Naive thymus-derived CD4-positive, alpha-beta T cell (primary cell): ENCODE measurements at regions not wholly inside any gene's neighbourhood (a gene's known extent, or its start where the extent isn't known, plus 50 kb on each side); places are given as distances from the start of the nearest gene placed in this dataset.

Source experiments
- ATAC-seq: fragments of 150-1000 bp; cut with Tn5 transposase; 2 replicates; pipeline ENCODE4 v1.10.0; 2021; ENCODE audit warnings: mild to moderate bottlenecking, moderate library complexity
- CTCF ChIA-PET: fragments of 350-600 bp; sonication (Branson Sonifier 250); formaldehyde crosslinking; loops from one replicate; lab custom pipeline; 2021; ENCODE audit warnings: antibody characterized with exemption; lab: Charles Lee
- POLR2A ChIA-PET: fragments of 350-600 bp; sonication (Branson Sonifier 250); formaldehyde crosslinking; loops from one replicate; lab custom pipeline; 2021; ENCODE audit warnings: antibody characterized with exemption, inconsistent platforms; lab: Charles Lee
- DNase-seq, 9 donors: peaks; one replicate each; pipeline versions ENCODE4 v3.0.0 to v3.0.0-alpha.2; 2020 to 2022; ENCODE audit warnings: mixed read lengths in 1 of 9
- H3K27ac ChIP-seq: one replicate; pipeline ENCODE4 v1.7.0; 2013; ENCODE audit warnings: mild to moderate bottlenecking, low read depth, low read length, moderate library complexity
- H3K27me3 ChIP-seq, 2 donors: one replicate each; pipeline ENCODE4 v1.7.0; 2013; ENCODE audit warnings: low read length in 2 of 2, mild to moderate bottlenecking in 2 of 2, moderate library complexity in 2 of 2; ENCODE audit not compliant: control insufficient read depth in 2 of 2, insufficient read depth in 2 of 2
- H3K36me3 ChIP-seq, 3 experiments: 1 replicate in 2 of 3; 2 replicates in 1 of 3; pipeline ENCODE4 v1.7.0; 2013; ENCODE audit warnings: low read length in 3 of 3, mild to moderate bottlenecking in 3 of 3, moderate library complexity in 1 of 3; ENCODE audit not compliant: insufficient read depth in 3 of 3, control insufficient read depth in 2 of 3
- H3K4me1 ChIP-seq, 2 donors: one replicate each; pipeline ENCODE4 v1.7.0; 2013; ENCODE audit warnings: low read length in 2 of 2, mild to moderate bottlenecking in 2 of 2, moderate library complexity in 1 of 2; ENCODE audit not compliant: control insufficient read depth in 2 of 2, insufficient read depth in 2 of 2
- H3K4me3 ChIP-seq: 2 replicates; pipeline ENCODE4 v1.7.0; 2013; ENCODE audit warnings: mild to moderate bottlenecking, low read length
- H3K9me3 ChIP-seq, 3 experiments: 1 replicate in 2 of 3; 2 replicates in 1 of 3; pipeline ENCODE4 v1.7.0; 2013; ENCODE audit warnings: low read length in 3 of 3; ENCODE audit not compliant: control insufficient read depth in 2 of 3
- H3K27ac Mint-ChIP-seq, 9 donors: one replicate each; pipeline ENCODE4 v1.8.0; 2020 to 2022; ENCODE audit warnings: mixed read lengths in 9 of 9, mild to moderate bottlenecking in 8 of 9, moderate library complexity in 5 of 9, inconsistent platforms in 2 of 9
- H3K27me3 Mint-ChIP-seq, 5 donors: one replicate each; pipeline ENCODE4 v1.8.0; 2021 to 2022; ENCODE audit warnings: mixed read lengths in 5 of 5, mild to moderate bottlenecking in 1 of 5
- H3K36me3 Mint-ChIP-seq, 5 donors: one replicate each; pipeline ENCODE4 v1.8.0; 2020 to 2022; ENCODE audit warnings: mixed read lengths in 5 of 5, mild to moderate bottlenecking in 3 of 5, inconsistent platforms in 1 of 5
- H3K4me1 Mint-ChIP-seq, 7 donors: one replicate each; pipeline ENCODE4 v1.8.0; 2020 to 2022; ENCODE audit warnings: mixed read lengths in 7 of 7, mild to moderate bottlenecking in 3 of 7, inconsistent platforms in 1 of 7
- H3K4me3 Mint-ChIP-seq, 10 donors: one replicate each; pipeline ENCODE4 v1.8.0; 2020 to 2022; ENCODE audit warnings: mild to moderate bottlenecking in 10 of 10, mixed read lengths in 10 of 10, moderate library complexity in 6 of 10, inconsistent platforms in 2 of 10
- H3K9me3 Mint-ChIP-seq, 11 donors: one replicate each; pipeline ENCODE4 v1.8.0; 2020 to 2022; ENCODE audit warnings: mixed read lengths in 11 of 11, mild to moderate bottlenecking in 4 of 11, inconsistent platforms in 1 of 11, moderate library complexity in 1 of 11
- intact Hi-C, 2 donors: fragments of 100-400 bp; cut with micrococcal nuclease; formaldehyde crosslinking; loops; one replicate each; pipeline ENCODE4 v1.15.1; 2023

DNA sequence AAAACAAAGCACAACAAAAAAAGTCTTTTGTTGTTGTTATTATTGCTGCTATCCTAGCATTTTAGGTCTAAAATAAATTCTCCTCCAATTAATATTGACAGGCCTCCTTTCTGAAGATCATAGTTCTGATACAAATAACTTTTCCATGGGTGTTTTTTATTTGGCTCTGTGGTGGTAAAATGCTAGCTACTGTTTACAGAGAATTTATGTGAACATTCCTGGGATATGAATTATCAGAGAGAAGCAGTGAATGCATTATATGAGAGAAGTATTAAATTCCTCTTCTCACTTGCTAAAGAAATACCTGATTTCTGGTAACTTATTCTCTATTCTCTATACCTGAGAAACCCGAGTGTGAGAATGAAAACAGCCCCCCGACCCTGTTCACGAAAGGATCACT lies 57.5 kb upstream of the TMCO5A start:
- Histone ChIP-seq H3K36me3 (no peaks in the 10 kb centered on the region), H3K9me3 (no peaks in the 10 kb centered on the region), H3K4me3 (no peak overlapping the region), H3K27ac (no peak overlapping the region), H3K4me1 (no peaks in the 10 kb centered on the region), H3K27me3 (no peaks in the 10 kb centered on the region)
- ChIA-PET POLR2A (no interaction called here), CTCF (no interaction called here)
- Mint-ChIP-seq H3K9me3 (no peaks in the 10 kb centered on the region), H3K4me3 (no peak overlapping the region), H3K36me3 (no peaks in the 10 kb centered on the region), H3K4me1 (no peaks in the 10 kb centered on the region), H3K27ac (no peak overlapping the region), H3K27me3 (peaks cover 0 to 20% (median 15%) of the 10 kb centered on the region in 5 donors)
- intact Hi-C loops, result no loop called here
- no peak for DNase-seq
- ATAC-seq, result no peak

DNA sequence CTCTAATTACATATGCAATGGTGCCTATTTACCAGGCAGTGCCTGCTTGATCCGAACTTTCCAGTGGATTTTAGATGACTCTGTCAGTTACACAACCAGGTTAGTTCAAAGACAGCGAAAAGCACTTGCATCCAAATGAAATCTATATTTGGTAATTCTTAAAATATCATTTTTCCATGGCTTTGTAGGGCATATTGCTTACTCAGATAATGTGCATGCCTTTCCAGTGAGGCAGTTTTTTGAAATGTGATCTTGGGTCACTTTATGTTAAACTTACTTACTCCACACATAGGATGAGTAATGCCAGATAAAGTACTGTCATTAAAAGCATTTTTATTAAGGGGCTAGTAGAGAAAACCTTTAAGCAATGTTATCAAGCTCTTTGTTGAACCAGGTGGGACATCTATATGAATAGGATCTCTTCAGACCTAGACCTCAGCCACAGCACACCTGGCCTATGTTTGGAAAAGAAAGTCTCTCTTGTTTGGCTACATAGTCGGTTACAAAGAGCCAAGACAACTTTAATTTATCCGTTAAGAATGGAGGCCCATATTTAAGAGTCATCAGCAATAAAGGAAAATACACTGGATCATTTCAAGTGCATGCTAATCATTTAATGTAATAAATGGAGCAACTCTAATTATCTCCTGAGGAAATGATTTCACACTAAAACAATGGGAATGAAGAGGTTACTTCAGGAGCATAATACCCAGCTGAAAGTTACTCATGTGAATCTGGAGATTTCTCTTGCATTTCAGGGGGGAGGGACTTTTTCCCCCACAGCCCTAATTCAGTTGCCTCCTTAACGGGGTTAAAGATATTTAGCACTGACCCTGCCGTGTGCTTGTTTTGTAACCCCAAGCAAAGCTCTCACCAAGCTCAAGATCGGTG lies 56.3 kb upstream of the TMCO5A start:
- H3K27ac Mint-ChIP-seq, result no peak overlapping the region
- Histone ChIP-seq H3K27me3 (no peaks in the 10 kb centered on the region), H3K27ac (no peak overlapping the region), H3K4me3 (no peak overlapping the region), H3K4me1 (no peaks in the 10 kb centered on the region), H3K9me3 (no peaks in the 10 kb centered on the region), H3K36me3 (no peaks in the 10 kb centered on the region)
- POLR2A ChIA-PET, result no interaction called here
- ATAC-seq, result no peak
- no peaks in the 10 kb centered on the region for H3K9me3 Mint-ChIP-seq
- DNase-seq, result no peak
- H3K4me3 Mint-ChIP-seq, result no peak overlapping the region
- peaks cover 0 to 22% (median 15%) of the 10 kb centered on the region in 5 donors for H3K27me3 Mint-ChIP-seq
- intact Hi-C loops, result no loop called here
- H3K4me1 Mint-ChIP-seq, result no peaks in the 10 kb centered on the region
- CTCF ChIA-PET, result no interaction called here
- no peaks in the 10 kb centered on the region for H3K36me3 Mint-ChIP-seq

DNA sequence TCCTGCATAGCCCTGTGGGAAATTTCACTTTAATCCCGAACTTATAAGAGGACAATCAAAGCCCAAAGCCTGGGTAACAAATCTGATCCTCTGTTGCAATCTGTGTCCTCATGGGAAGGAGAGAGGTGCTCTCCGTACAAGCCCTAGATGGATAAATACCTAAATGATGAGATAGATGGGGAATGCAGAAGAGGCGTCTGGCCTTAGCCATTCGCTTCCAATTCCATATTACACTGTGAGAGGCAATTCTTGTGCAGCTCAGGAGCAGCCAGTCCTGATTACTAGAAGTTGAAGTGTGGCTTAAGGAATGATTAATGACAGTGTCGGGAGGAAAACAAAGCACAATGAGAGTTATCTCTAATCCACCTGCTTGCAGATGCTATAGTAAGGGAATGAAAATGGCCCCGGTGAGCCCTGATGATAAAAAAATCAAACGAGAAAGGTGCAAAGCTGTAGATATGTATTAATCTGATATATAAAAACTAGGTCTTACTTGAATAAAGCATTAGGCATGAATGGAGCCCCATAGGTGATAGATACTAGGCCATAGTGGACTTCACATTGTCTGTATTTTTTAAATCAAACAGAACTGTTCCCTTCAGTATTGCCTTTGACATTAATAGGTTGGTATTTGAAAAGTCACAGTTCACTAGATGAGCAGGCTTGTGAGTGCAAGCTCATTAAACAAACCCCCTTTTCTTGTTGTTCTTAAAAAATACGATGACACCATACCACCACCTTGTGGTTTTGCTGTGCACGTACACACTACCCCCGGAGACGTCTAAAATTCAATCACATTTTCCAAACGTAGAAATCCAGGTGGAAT lies 54.2 kb upstream of the TMCO5A start:
- Histone ChIP-seq H3K27ac (no peak overlapping the region), H3K27me3 (no peaks in the 10 kb centered on the region), H3K4me1 (no peaks in the 10 kb centered on the region), H3K4me3 (no peak overlapping the region), H3K36me3 (no peaks in the 10 kb centered on the region), H3K9me3 (no peaks in the 10 kb centered on the region)
- Mint-ChIP-seq H3K27ac (no peak overlapping the region), H3K9me3 (no peaks in the 10 kb centered on the region), H3K27me3 (peaks cover 0 to 38% (median 15%) of the 10 kb centered on the region in 5 donors), H3K4me1 (no peaks in the 10 kb centered on the region), H3K36me3 (no peaks in the 10 kb centered on the region), H3K4me3 (no peak overlapping the region)
- ChIA-PET CTCF (no interaction called here), POLR2A (no interaction called here)
- no peak for ATAC-seq
- intact Hi-C loops, result loop anchor here in 1 of 2 donors (5.0 kb wide), 1 partner anchor 1378 kb away; no protein-coding TSS in a partner anchor
- no peak for DNase-seq

DNA sequence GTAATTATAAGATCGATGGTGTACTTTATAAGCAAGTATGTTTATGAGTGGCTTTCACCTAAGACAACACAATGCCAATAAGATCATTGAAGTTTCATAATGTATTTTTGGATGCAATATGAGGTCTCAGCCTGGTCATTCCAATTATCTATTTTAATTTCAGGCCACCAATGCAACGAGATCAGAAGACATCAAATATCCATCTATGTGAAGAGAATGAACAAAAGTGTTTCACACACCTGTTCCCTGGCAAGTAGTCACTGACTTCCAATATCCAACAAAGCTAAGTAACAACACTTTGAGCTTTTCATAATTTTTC lies 53.6 kb upstream of the TMCO5A start:
- H3K4me1 Mint-ChIP-seq, result no peaks in the 10 kb centered on the region
- Histone ChIP-seq H3K9me3 (no peaks in the 10 kb centered on the region), H3K27ac (no peak overlapping the region), H3K36me3 (no peaks in the 10 kb centered on the region), H3K4me3 (no peak overlapping the region), H3K4me1 (no peaks in the 10 kb centered on the region), H3K27me3 (no peaks in the 10 kb centered on the region)
- intact Hi-C loops, result loop anchor here in 1 of 2 donors (5.0 kb wide), 1 partner anchor 1378 kb away; no protein-coding TSS in a partner anchor
- H3K27me3 Mint-ChIP-seq, result peaks cover 0 to 38% (median 15%) of the 10 kb centered on the region in 5 donors
- H3K36me3 Mint-ChIP-seq, result no peaks in the 10 kb centered on the region
- ChIA-PET CTCF (no interaction called here), POLR2A (no interaction called here)
- DNase-seq (no peak), ATAC-seq (no peak)
- no peak overlapping the region for H3K27ac Mint-ChIP-seq
- no peak overlapping the region for H3K4me3 Mint-ChIP-seq
- no peaks in the 10 kb centered on the region for H3K9me3 Mint-ChIP-seq

DNA sequence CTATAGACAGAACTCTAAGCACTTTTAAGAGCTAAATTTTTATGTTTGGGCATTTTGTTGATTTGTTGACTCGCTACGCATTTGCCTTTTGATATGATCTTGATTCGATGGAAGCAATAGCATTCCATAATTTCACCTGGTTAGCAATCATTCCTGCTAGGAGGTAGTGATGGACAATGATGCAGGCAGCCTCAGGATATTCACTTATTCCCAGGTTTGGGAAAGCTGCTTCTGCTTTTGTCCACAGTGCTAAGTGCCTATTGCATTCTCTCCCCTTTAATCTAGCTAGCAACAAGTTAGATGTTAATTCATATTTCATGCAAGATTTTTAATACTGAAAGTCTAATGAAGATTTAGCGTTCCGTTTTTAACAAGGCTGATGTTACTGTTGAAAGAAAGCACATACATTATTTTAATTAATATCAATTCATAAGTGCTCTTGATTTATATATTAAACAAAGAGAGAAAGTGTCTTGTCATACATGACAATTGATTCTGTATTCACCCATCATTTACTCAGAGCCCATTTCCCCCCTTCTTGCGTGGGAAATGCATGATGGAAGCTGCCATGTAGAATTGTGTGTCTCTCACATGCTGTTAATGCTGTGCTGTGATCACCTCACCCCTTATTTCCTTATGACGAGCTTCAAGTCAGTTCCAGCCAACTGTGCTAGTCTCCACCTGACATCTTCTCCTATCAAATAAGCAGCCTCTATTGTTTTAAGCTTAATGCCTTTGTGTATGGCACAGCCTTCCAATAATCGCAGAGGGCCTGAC lies 53.0 kb upstream of the TMCO5A start:
- Histone ChIP-seq H3K27ac (no peak overlapping the region), H3K9me3 (no peaks in the 10 kb centered on the region), H3K27me3 (no peaks in the 10 kb centered on the region), H3K4me3 (no peak overlapping the region), H3K36me3 (no peaks in the 10 kb centered on the region), H3K4me1 (no peaks in the 10 kb centered on the region)
- H3K4me1 Mint-ChIP-seq, result no peaks in the 10 kb centered on the region
- no peaks in the 10 kb centered on the region for H3K9me3 Mint-ChIP-seq
- intact Hi-C loops, result loop anchor here in 1 of 2 donors (5.0 kb wide), 1 partner anchor 1379 kb away; no protein-coding TSS in a partner anchor
- CTCF ChIA-PET, result no interaction called here
- POLR2A ChIA-PET, result no interaction called here
- no peak overlapping the region for H3K27ac Mint-ChIP-seq
- no peaks in the 10 kb centered on the region for H3K36me3 Mint-ChIP-seq
- DNase-seq (no peak), ATAC-seq (no peak)
- H3K4me3 Mint-ChIP-seq, result no peak overlapping the region
- H3K27me3 Mint-ChIP-seq, result peaks cover 0 to 43% (median 15%) of the 10 kb centered on the region in 5 donors

DNA sequence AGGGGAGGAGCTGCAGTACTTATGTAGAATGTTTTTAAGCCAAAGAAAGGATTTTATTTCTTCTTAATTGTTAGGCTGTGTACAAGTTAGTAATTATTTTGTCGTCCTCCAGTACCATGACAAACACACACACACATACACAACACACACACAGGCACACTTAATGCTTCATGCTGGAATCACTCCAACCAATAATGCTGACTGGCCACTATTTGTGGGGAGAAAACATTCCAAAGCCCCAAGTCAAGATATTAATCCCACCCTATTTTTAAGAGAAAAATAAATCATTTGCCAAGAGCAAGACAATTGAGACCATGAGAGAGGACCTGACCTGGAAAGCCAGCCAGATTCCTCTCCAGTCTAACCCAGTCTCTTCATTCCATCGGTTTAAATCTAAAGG lies 51.8 kb upstream of the TMCO5A start:
- intact Hi-C loops, result loop anchor here in 1 of 2 donors (5.0 kb wide), 1 partner anchor 1380 kb away; no protein-coding TSS in a partner anchor
- Mint-ChIP-seq H3K9me3 (peaks cover 0 to 2% (median 0%) of the 10 kb centered on the region in 11 donors), H3K36me3 (no peaks in the 10 kb centered on the region), H3K27me3 (peaks cover 0 to 48% (median 16%) of the 10 kb centered on the region in 5 donors), H3K4me3 (no peak overlapping the region), H3K4me1 (no peaks in the 10 kb centered on the region), H3K27ac (no peak overlapping the region)
- H3K36me3 ChIP-seq, result no peaks in the 10 kb centered on the region
- ChIA-PET CTCF (no interaction called here), POLR2A (no interaction called here)
- H3K4me3 ChIP-seq, result no peak overlapping the region
- no peak for ATAC-seq
- DNase-seq, result no peak
- H3K4me1 ChIP-seq, result no peaks in the 10 kb centered on the region
- no peak overlapping the region for H3K27ac ChIP-seq
- H3K27me3 ChIP-seq, result no peaks in the 10 kb centered on the region
- no peaks in the 10 kb centered on the region for H3K9me3 ChIP-seq
